ENCODE measurements at regions not wholly inside any gene's neighbourhood (a gene's known extent, or its start where the extent isn't known, plus 50 kb on each side); places are given as distances from the start of the nearest gene placed in this dataset.
"Not testable (repeated sequence)": the region's sequence is repeated elsewhere in the genome, so short reads cannot be mapped to it uniquely, and the experiment has no call there.

DNA sequence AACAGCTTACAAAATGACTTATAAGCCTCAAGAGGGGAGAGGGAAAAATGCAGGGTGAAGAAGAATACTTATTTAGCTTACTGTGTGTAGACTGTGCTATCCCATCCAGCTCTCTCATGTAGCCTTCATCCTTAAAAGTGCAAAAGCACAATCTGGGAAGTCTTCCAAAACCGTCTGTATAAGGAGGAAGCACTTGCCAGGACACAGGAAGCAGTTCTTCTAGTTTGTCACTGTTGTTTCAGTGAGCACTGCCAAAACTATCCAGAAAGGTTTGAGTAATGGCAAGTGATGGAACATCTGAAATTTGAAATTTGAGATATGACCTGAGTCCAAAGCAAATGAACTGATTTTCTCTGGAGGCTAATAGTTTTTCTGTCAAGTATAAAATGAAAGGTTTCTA is 140.8 kb upstream of the ISL1 start:
- H3K4me1 Mint-ChIP-seq (ENCODE audit: insufficient read depth, unreplicated experiment): no peaks in the 10 kb centered on the region
- no peaks in the 10 kb centered on the region for H3K27me3 Mint-ChIP-seq (ENCODE audit: insufficient read depth, unreplicated experiment)
- no peak for DNase-seq (ENCODE audit: unreplicated experiment)
- TF ChIP-seq, protein P1, sequence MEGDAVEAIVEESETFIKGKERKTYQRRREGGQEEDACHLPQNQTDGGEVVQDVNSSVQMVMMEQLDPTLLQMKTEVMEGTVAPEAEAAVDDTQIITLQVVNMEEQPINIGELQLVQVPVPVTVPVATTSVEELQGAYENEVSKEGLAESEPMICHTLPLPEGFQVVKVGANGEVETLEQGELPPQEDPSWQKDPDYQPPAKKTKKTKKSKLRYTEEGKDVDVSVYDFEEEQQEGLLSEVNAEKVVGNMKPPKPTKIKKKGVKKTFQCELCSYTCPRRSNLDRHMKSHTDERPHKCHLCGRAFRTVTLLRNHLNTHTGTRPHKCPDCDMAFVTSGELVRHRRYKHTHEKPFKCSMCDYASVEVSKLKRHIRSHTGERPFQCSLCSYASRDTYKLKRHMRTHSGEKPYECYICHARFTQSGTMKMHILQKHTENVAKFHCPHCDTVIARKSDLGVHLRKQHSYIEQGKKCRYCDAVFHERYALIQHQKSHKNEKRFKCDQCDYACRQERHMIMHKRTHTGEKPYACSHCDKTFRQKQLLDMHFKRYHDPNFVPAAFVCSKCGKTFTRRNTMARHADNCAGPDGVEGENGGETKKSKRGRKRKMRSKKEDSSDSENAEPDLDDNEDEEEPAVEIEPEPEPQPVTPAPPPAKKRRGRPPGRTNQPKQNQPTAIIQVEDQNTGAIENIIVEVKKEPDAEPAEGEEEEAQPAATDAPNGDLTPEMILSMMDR (IDR thresholded peaks at IDR 0.05; ENCODE audit: unreplicated experiment): no peak
- H3K36me3 Mint-ChIP-seq (ENCODE audit: insufficient read depth, unreplicated experiment): no peaks in the 10 kb centered on the region
- no peak overlapping the region for H3K4me3 Mint-ChIP-seq (ENCODE audit: unreplicated experiment)
- no TSS peak for BruUV-seq (replicated peaks)
- intact Hi-C loops (cut with micrococcal nuclease): no loop called here
- H3K27ac Mint-ChIP-seq (ENCODE audit: low read depth, unreplicated experiment): no peak overlapping the region
- POLR2A ChIA-PET: no interaction called here
- CTCF ChIA-PET: interaction anchor here (0.6 kb wide), 1 partner anchor 285 kb away, joined by 3 read pairs; no protein-coding TSS in a partner anchor
- no peaks in the 10 kb centered on the region for H3K9me3 Mint-ChIP-seq (ENCODE audit: unreplicated experiment)

DNA sequence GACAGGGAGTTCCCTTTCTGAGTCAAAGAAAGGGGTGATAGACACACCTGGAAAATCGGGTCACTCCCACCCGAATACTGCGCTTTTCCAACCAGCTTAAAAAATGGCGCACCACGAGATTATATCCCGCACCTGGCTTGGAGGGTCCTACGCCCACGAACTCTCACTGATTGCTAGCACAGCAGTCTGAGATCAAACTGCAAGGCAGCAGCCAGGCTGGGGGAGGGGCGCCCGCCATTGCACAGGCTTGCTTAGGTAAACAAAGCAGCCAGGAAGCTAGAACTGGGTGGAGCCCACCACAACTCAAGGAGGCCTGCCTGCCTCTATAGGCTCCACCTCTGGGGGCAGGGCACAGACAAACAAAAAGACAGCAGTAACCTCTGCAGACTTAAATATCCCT is 132.3 kb upstream of the ISL1 start:
- H3K36me3 Mint-ChIP-seq (ENCODE audit: insufficient read depth, unreplicated experiment); CTCF ChIA-PET; H3K4me1 Mint-ChIP-seq (ENCODE audit: insufficient read depth, unreplicated experiment); BruUV-seq (replicated peaks); H3K4me3 Mint-ChIP-seq (ENCODE audit: unreplicated experiment); intact Hi-C loops (cut with micrococcal nuclease); DNase-seq (ENCODE audit: unreplicated experiment); H3K27ac Mint-ChIP-seq (ENCODE audit: low read depth, unreplicated experiment); H3K27me3 Mint-ChIP-seq (ENCODE audit: insufficient read depth, unreplicated experiment); POLR2A ChIA-PET; H3K9me3 Mint-ChIP-seq (ENCODE audit: unreplicated experiment): not testable (repeated sequence)

DNA sequence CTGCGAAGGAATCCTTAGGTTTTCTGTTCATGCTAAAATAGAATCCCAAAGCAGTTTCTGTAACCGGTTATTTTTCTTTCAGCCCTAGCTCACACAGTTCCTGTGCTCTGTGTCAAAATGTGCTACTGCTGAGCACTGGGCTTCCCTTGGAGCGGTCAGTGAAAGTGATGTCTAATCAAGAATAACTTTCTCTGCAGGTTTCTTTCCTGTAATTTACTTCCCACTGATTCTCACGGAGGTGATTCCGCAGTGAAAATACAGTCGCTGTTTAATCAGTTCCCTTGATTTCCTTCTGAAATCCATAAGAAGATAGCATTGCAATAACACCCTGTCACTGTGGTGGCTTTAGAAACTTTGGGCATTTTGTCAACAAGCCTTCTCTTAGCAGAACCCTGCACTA is 112.0 kb upstream of the ISL1 start:
- ChIA-PET CTCF (no interaction called here), POLR2A (no interaction called here)
- no peak for DNase-seq (ENCODE audit: unreplicated experiment)
- no peak overlapping the region for H3K4me3 Mint-ChIP-seq (ENCODE audit: unreplicated experiment)
- intact Hi-C loops (cut with micrococcal nuclease): no loop called here
- H3K9me3 Mint-ChIP-seq (ENCODE audit: unreplicated experiment): peaks cover 8% of the 10 kb centered on the region
- no peak overlapping the region for H3K27ac Mint-ChIP-seq (ENCODE audit: low read depth, unreplicated experiment)
- TF ChIP-seq, protein P1 (IDR thresholded peaks at IDR 0.05; ENCODE audit: unreplicated experiment): no peak
- H3K27me3 Mint-ChIP-seq (ENCODE audit: insufficient read depth, unreplicated experiment): peaks cover 11% of the 10 kb centered on the region
- no TSS peak for BruUV-seq (replicated peaks)
- H3K36me3 Mint-ChIP-seq (ENCODE audit: insufficient read depth, unreplicated experiment): no peaks in the 10 kb centered on the region
- no peaks in the 10 kb centered on the region for H3K4me1 Mint-ChIP-seq (ENCODE audit: insufficient read depth, unreplicated experiment)

DNA sequence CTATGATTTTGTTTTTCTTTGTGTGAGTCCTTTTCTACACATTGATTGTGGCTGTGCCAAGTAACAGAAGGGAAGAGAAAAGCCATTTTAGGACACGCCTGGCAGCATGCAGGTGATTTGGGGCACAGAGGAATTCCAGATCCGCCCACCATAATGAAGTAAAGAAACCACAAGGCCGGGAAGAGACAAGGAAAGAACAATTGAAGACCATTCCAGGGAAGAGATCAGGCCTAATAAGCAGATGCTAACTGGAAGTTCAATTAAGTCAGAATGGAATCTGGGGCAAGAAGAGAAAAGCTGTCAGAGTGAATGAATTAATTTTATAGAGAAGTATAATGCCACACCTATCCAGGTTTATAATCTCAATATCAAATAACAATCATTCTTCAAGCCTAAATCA is 110.2 kb upstream of the ISL1 start:
- H3K36me3 Mint-ChIP-seq (ENCODE audit: insufficient read depth, unreplicated experiment): no peaks in the 10 kb centered on the region
- no TSS peak for BruUV-seq (replicated peaks)
- TF ChIP-seq, protein P1 (IDR thresholded peaks at IDR 0.05; ENCODE audit: unreplicated experiment): no peak
- H3K27me3 Mint-ChIP-seq (ENCODE audit: insufficient read depth, unreplicated experiment): peaks cover 12% of the 10 kb centered on the region
- POLR2A ChIA-PET: no interaction called here
- DNase-seq (ENCODE audit: unreplicated experiment): no peak
- CTCF ChIA-PET: no interaction called here
- H3K27ac Mint-ChIP-seq (ENCODE audit: low read depth, unreplicated experiment): no peak overlapping the region
- no peaks in the 10 kb centered on the region for H3K4me1 Mint-ChIP-seq (ENCODE audit: insufficient read depth, unreplicated experiment)
- intact Hi-C loops (cut with micrococcal nuclease): no loop called here
- H3K9me3 Mint-ChIP-seq (ENCODE audit: unreplicated experiment): peaks cover 8% of the 10 kb centered on the region
- no peak overlapping the region for H3K4me3 Mint-ChIP-seq (ENCODE audit: unreplicated experiment)

DNA sequence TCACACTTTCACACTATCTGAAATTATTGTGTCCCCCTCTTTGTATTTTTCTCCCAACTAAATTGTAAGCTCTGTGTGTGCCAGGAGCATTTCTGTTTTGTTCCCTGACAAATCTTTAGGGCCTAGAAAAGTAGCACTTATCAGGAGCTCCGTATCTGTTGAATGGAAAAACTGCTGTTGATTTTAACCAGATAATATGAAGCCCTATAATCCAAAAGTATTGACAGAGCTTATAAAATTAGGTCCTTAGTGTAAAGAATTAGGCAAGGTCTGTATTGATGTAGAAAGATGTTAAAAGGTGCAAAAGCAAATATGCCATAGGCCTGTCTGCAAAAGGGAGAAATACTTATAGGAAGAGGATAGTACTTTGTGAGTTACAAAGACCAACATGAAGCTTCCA is 109.4 kb upstream of the ISL1 start:
- no peak overlapping the region for H3K27ac Mint-ChIP-seq (ENCODE audit: low read depth, unreplicated experiment)
- TF ChIP-seq, protein P1 (IDR thresholded peaks at IDR 0.05; ENCODE audit: unreplicated experiment): no peak
- POLR2A ChIA-PET: no interaction called here
- H3K9me3 Mint-ChIP-seq (ENCODE audit: unreplicated experiment): peaks cover 8% of the 10 kb centered on the region
- no peaks in the 10 kb centered on the region for H3K36me3 Mint-ChIP-seq (ENCODE audit: insufficient read depth, unreplicated experiment)
- no peak for DNase-seq (ENCODE audit: unreplicated experiment)
- no peaks in the 10 kb centered on the region for H3K4me1 Mint-ChIP-seq (ENCODE audit: insufficient read depth, unreplicated experiment)
- BruUV-seq (replicated peaks): no TSS peak
- CTCF ChIA-PET: no interaction called here
- no peak overlapping the region for H3K4me3 Mint-ChIP-seq (ENCODE audit: unreplicated experiment)
- H3K27me3 Mint-ChIP-seq (ENCODE audit: insufficient read depth, unreplicated experiment): peaks cover 12% of the 10 kb centered on the region
- intact Hi-C loops (cut with micrococcal nuclease): no loop called here

All from MCF 10A (cell line).